ENCODE measurements at regions not wholly inside any gene's neighbourhood (a gene's known extent, or its start where the extent isn't known, plus 50 kb on each side); places are given as distances from the start of the nearest gene placed in this dataset.

DNA sequence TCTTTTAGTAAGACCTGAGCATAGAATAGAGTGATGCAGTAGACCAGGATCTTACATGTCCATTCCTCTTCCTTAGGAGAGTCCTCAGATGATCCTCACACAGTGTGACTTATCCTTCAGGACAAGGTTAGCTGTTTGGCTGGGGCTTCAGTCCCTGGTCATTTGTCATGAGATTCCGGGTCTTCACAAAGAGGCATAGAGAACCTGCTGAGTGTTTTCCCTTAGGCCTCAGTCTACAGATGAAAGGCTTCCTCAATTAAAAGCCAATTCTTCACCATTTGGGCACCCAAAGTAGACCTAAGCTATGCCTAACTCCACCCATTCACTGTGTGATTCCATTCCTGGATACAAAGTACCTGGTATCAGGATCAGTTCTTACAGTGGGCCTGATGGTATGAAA, 329.8 kb upstream of the RUNX1 start:
- intact Hi-C loops (cut with micrococcal nuclease), result no loop called here
- CTCF ChIA-PET, result no interaction called here
- no peaks in the 10 kb centered on the region for H3K9me3 Mint-ChIP-seq (ENCODE audit: unreplicated experiment)
- POLR2A ChIA-PET, result interaction anchor here (1.1 kb wide), 1 partner anchor 491 kb away, joined by 3 read pairs; no protein-coding TSS in a partner anchor
- TF ChIP-seq, protein P1, sequence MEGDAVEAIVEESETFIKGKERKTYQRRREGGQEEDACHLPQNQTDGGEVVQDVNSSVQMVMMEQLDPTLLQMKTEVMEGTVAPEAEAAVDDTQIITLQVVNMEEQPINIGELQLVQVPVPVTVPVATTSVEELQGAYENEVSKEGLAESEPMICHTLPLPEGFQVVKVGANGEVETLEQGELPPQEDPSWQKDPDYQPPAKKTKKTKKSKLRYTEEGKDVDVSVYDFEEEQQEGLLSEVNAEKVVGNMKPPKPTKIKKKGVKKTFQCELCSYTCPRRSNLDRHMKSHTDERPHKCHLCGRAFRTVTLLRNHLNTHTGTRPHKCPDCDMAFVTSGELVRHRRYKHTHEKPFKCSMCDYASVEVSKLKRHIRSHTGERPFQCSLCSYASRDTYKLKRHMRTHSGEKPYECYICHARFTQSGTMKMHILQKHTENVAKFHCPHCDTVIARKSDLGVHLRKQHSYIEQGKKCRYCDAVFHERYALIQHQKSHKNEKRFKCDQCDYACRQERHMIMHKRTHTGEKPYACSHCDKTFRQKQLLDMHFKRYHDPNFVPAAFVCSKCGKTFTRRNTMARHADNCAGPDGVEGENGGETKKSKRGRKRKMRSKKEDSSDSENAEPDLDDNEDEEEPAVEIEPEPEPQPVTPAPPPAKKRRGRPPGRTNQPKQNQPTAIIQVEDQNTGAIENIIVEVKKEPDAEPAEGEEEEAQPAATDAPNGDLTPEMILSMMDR (IDR thresholded peaks at IDR 0.05; ENCODE audit: unreplicated experiment), result no peak
- no peak for DNase-seq (ENCODE audit: unreplicated experiment)
- peaks cover 20% of the 10 kb centered on the region for H3K4me1 Mint-ChIP-seq (ENCODE audit: insufficient read depth, unreplicated experiment)
- BruUV-seq (replicated peaks), result no TSS peak
- no peaks in the 10 kb centered on the region for H3K27me3 Mint-ChIP-seq (ENCODE audit: insufficient read depth, unreplicated experiment)
- H3K36me3 Mint-ChIP-seq (ENCODE audit: insufficient read depth, unreplicated experiment), result no peaks in the 10 kb centered on the region
- no peak overlapping the region for H3K27ac Mint-ChIP-seq (ENCODE audit: low read depth, unreplicated experiment)
- no peak overlapping the region for H3K4me3 Mint-ChIP-seq (ENCODE audit: unreplicated experiment)

- peak; percentile 23 for DNase-seq (ENCODE audit: unreplicated experiment)
- Mint-ChIP-seq H3K4me1 (ENCODE audit: insufficient read depth, unreplicated experiment) (peaks cover 20% of the 10 kb centered on the region), H3K27ac (ENCODE audit: low read depth, unreplicated experiment) (no peak overlapping the region), H3K27me3 (ENCODE audit: insufficient read depth, unreplicated experiment) (no peaks in the 10 kb centered on the region), H3K36me3 (ENCODE audit: insufficient read depth, unreplicated experiment) (no peaks in the 10 kb centered on the region), H3K9me3 (ENCODE audit: unreplicated experiment) (no peaks in the 10 kb centered on the region), H3K4me3 (ENCODE audit: unreplicated experiment) (no peak overlapping the region)
- intact Hi-C loops (cut with micrococcal nuclease), result no loop called here
- CTCF ChIA-PET, result no interaction called here
- no TSS peak for BruUV-seq (replicated peaks)
- TF ChIP-seq, protein P1 (IDR thresholded peaks at IDR 0.05; ENCODE audit: unreplicated experiment), result no peak
- POLR2A ChIA-PET, result interaction anchor here (0.7 to 1.2 kb wide), 3 partner anchors 23 to 779 kb away, joined by 3 to 4 read pairs (median 3); no protein-coding TSS in a partner anchor
Observed at GRCh38 chr21:35377505-35378090, 328.5 kb upstream of the RUNX1 start.

DNA sequence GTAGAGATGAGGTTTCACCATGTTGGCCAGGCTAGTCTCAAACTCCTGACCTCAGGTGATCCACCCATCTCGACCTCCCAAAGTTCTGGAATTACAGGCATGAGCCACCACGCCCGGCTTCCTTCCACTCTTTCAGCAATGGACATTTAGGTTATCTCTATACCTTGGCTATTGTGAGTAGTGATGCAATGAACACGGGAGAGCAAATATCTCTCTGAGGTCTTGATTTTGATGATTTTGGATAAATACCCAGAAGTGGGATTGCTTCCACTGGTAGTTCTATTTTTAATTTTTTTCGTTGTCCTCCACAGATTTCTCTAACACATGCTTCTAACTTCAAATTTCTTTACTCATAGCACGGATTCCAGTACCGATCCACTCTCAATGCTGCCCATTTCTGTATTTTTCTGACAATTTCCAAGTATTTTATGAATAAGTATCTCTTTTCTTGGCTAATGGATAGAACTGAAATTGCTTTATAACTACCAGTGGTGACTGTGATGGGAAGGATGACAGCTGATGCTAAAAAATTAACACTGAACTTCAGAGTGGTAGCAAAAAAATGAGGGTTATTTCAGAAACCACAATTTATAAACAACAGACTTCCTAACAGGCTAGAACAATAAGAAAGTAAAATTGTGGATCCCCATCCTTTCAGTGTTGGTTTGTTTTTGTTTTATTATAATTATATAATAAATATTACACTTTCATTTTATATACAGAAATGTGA, 327.5 kb upstream of the RUNX1 start:
- Mint-ChIP-seq H3K27ac (ENCODE audit: low read depth, unreplicated experiment) (no peak overlapping the region), H3K9me3 (ENCODE audit: unreplicated experiment) (no peaks in the 10 kb centered on the region), H3K27me3 (ENCODE audit: insufficient read depth, unreplicated experiment) (no peaks in the 10 kb centered on the region), H3K4me1 (ENCODE audit: insufficient read depth, unreplicated experiment) (peaks cover 20% of the 10 kb centered on the region), H3K36me3 (ENCODE audit: insufficient read depth, unreplicated experiment) (no peaks in the 10 kb centered on the region), H3K4me3 (ENCODE audit: unreplicated experiment) (no peak overlapping the region)
- ChIA-PET POLR2A (no interaction called here), CTCF (interaction anchor here (0.6 kb wide), 1 partner anchor 161 kb away, joined by 3 read pairs; no protein-coding TSS in a partner anchor)
- TF ChIP-seq, protein P1 (IDR thresholded peaks at IDR 0.05; ENCODE audit: unreplicated experiment), result no peak
- no TSS peak for BruUV-seq (replicated peaks)
- intact Hi-C loops (cut with micrococcal nuclease), result no loop called here
- DNase-seq (ENCODE audit: unreplicated experiment), result no peak

- CTCF ChIA-PET, result no interaction called here
- Mint-ChIP-seq H3K9me3 (ENCODE audit: unreplicated experiment) (no peaks in the 10 kb centered on the region), H3K27ac (ENCODE audit: low read depth, unreplicated experiment) (peak overlapping the region; percentile 46), H3K4me1 (ENCODE audit: insufficient read depth, unreplicated experiment) (peaks cover 20% of the 10 kb centered on the region), H3K4me3 (ENCODE audit: unreplicated experiment) (no peak overlapping the region), H3K36me3 (ENCODE audit: insufficient read depth, unreplicated experiment) (no peaks in the 10 kb centered on the region), H3K27me3 (ENCODE audit: insufficient read depth, unreplicated experiment) (no peaks in the 10 kb centered on the region)
- POLR2A ChIA-PET, result interaction anchor here (0.6 kb wide), 2 partner anchors 173 to 1361 kb away, joined by 3 to 6 read pairs; no protein-coding TSS in a partner anchor
- intact Hi-C loops (cut with micrococcal nuclease), result no loop called here
- peak; percentile 49 for DNase-seq (ENCODE audit: unreplicated experiment)
- TF ChIP-seq, protein P1 (IDR thresholded peaks at IDR 0.05; ENCODE audit: unreplicated experiment), result no peak
- BruUV-seq (replicated peaks), result no TSS peak
Observed at GRCh38 chr21:35375115-35375514, 326.0 kb upstream of the RUNX1 start.

Measured in MCF 10A (cell line).